Embryonic facial prominence (tissue), 1 donor: ENCODE measurements at regions not wholly inside any gene's neighbourhood (a gene's known extent, or its start where the extent isn't known, plus 50 kb on each side); places are given as distances from the start of the nearest gene placed in this dataset.
"Not testable (repeated sequence)": the region's sequence is repeated elsewhere in the genome, so short reads cannot be mapped to it uniquely, and the experiment has no call there.

ENCODE experiments used
- DNase-seq: peaks from one replicate; pipeline ENCODE4 v3.0.0-alpha.2; 2016; ENCODE audit errors: extremely low spot score

DNA sequence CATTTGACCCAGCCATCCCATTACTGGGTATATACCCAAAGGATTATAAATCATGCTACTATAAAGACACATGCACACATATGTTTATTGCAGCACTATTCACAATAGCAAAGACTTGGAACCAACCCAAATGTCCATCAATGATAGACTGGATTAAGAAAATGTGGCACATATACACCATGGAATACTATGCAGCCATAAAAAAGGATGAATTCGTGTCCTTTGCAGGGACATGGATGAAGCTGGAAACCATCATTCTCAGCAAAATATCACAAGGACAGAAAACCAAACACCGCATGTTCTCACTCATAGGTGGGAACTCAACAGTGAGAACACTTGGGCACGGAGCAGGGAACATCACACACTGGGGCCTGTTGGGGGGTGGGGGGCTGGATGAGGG, 290.0 kb upstream of the HNRNPA3 start:
- not testable (repeated sequence) for DNase-seq

DNA sequence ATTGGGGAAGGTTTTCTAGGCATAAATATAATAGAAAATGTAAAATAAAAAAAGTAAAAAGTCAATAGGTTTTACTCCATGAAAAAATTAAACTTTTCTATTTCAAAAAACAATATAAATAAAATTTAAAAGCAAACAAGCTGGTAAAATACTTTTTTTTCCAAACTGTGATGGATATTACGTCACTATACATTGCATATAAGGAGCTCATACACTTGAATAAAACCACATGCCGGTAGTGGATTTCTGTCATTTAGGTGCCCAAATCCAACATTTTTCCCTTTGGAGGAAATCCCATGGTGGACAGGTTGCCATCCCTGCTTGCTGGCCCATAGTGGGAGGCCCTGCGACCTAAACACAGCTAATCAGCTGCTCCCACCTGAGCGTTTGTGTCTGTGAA, 289.4 kb upstream of the HNRNPA3 start:
- no peak for DNase-seq

DNA sequence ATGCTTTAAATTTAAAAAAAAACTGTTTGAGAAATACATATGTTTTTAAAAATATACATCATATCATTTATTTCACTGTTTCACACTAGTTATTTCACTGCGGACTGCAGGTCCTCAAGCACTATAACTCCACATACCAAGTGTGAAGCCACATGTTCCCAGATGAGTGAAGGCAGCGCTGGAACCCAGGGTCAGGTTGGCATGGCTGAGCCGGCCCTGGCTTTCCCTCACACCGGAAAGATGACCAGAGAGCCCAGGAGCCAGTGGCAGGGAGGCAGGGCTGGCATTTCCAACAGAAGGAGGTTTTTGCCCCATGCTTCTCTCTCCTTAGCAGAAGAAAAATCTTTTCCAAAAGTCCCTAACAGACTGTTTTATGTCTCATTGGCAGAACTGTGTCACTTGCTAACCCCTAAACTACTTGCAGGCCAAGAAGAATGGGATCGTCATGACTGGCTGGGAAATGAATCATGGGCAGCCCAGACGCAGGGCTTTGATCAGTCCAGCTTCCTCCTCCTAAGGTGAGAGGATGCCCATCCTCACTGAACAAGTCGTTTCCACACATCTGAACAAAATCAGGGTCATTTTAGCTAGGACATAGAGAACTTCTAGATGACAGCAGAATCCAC, 287.6 kb upstream of the HNRNPA3 start:
- DNase-seq = no peak

DNA sequence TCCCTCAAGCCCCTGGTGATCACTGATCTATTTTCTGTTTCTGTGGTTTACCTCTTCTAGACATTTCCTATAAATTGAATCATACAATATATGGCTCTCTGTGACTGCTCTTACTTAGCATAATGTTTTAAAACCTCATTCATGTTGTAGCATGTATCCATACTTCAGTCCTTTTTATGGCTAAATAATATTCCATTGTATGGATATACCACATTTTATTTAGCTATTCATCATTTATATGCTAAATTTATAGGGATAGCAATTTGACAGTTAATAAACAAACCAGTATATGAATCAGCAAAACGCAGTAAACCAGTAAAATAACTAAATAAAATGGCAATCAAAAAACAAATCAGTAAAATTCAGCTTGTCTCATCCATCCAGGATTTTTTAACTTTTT, 286.1 kb upstream of the HNRNPA3 start:
- DNase-seq = no peak

DNA sequence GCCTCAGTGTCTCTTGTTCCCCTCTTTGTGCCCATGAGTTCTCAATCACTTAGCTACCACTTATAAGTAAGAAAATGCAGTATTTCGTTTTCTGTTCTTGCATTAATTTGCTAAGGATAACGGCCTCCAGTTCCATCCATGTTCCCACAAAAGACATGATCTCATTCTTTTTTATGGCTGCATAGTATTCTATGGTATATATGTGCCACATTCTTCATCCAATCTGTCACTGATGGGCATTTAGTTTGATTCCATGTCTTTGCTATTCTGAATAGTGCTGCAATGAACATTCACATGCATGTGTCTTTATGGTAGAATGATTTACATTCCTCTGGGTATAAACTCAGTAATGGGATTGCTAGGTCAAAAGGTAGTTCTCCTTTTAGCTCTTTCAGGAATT, 283.2 kb upstream of the HNRNPA3 start:
- not testable (repeated sequence) for DNase-seq

DNA sequence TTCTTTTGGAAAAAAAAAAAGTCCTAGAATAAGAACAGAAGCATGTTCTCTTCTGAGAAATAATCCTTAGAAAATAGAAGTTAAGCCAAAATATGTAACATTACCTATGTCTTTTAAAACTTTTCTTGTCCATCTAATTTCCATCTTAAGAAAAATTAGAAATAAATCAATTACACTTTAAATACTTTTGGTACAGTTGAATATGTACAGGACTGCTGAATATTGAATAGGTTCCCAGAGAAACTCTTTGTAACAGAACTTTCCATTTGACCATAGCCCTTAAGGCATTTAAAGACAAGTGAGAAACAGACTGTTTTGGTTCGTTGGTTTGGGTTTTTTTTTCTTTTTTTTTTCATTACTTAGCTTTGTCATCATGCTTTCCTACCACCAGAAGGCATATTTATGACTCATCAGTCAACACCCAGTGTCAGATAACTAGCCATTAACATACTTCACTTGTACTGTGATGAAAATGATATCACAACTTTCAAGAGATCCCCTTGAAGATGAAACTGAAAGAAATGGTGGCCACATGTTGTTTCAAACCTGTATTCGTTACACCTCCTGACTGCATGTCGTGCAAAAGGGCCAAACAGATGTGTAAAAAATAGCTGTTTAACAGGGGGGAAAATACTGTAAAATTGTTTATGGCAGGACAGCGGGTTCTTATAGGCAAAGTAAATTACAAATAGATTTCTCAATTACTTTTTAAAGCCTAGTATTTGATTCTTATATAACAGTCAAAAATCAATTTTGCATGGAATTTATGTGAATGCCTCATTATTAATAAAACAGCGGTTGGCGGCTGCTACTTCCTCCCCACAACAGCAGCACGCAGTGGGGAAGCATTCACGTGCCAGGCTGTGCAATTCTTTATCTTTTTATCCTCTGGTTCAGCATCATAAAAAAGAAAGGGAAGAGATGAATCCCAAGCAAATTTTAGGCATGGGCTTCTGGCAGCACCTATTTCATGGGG, 280.7 kb upstream of the HNRNPA3 start:
- no peak for DNase-seq

DNA sequence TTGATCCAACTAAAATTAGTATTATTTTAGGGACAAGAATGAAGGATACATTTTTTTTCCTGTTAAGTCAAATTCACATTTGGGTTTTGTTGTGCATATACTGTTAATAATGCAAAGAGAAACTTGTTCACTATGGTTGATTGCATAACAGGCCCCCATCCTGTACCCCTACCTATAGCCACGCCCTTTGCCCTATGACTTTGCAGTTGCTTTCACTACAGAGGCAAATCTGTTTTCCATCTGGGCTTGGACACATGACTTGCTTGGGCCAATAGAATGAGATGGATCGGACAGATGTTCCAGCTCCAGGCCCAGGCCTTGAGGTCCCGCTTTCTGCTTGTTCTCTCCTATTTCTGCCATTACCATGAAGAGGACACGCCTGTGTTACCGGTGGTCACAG, 278.5 kb upstream of the HNRNPA3 start:
- no peak for DNase-seq

DNA sequence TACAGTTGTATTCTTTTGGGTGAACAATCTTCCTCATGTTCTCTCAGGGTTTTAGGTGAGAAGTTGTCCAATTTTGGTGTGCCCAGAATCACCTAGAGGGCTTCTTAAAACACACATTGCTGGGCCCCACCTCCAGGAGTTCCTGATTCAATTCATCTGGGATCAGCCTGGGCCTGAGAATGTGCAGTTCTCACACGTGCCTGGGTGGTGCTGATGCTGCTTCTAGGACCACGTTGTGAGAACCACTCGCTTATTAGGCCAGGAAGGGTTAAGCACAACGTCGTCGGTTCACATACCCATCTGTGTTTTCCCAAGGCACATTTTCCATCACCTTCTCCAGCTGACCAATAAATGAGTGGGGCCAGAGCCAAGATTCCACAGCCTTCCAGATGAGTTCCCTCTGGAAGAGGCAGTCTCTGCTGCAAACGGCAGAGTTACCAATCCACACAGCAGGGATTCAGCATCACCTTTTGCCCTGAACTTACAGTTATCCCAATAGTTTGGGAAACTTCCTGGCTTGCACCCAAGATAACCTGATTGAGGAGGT, 277.7 kb upstream of the HNRNPA3 start:
- no peak for DNase-seq

DNA sequence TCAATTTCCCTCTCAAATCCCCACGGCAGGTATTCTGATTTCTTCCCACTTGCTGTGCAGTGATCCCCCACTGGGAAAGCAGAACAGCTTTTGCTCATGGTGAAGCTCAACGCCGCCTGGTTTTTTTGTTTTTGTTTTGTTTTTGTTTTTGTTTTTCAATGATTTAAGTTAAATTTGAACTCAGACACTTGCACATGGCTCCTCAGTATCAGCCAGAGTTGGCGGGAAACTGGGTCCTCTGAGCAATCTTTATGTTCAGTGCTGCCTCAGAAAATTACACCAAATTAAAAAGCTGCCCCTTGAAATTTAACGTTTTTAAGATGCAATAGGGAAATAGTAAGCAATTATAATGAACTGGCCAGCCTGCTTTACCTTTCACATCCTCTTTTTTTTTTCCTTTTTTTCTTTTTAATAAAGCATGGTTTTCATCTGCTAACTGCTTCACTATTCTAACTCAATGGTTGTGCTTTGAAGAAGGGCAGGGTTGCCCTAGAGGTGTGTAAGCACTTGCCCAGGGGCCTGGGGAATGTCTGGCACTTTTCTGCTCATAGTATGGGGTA, 277.0 kb upstream of the HNRNPA3 start:
- DNase-seq = no peak

DNA sequence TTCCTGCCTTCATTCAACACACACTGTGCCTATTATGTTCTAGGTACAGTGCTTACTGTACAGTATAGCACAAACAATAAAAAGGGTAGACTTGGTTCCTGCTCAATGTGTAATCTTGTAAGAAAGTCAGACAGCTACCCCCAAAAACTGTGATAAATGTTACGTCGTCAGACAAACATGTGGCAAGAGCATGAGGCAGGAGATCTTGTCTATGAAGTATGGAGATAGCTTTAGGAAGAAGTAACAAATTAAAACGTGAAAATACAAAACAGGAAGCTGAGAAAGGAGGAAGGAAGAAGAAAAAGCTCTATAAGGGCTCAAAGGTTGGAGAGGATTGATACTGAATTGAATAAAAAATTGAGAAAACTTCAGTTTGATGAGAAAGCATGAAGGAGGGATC, 276.2 kb upstream of the HNRNPA3 start:
- no peak for DNase-seq

DNA sequence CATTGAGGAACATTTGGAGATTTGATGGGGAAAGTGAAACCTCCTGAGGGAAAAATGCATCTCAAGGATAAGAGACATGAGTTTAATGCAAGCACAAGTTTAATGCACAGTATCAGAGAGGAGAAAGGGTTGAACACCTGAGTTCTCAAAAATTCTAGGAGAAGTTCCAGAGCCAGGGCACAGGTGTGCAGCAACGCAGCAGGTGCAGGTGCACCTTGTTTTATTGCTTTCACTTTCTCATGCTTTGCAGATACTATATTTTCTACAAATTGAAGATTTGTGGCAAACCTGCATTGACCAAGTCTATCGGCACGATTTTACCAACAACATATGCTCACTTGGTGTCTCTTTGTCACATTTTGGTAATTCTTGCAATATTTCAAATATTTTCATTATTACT, 267.6 kb upstream of the HNRNPA3 start:
- no peak for DNase-seq

DNA sequence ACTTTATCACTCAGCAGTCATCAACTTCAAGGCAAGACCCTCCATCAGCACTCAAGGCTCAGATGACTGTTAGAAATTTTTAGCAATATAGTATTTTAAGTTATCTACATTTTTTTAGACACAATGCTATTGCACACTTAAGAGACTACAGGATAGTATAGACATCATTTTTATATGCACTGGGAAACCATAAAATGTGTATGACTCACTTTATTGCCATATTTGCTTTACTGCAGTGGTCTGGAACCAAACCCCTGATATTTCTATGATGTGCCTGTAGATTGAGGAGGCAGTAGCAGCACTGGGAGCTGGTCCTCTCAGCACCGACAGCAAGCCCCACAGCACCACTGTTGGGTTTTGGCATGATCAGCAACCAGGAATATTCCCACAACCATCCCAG, 264.8 kb upstream of the HNRNPA3 start:
- no peak for DNase-seq

DNA sequence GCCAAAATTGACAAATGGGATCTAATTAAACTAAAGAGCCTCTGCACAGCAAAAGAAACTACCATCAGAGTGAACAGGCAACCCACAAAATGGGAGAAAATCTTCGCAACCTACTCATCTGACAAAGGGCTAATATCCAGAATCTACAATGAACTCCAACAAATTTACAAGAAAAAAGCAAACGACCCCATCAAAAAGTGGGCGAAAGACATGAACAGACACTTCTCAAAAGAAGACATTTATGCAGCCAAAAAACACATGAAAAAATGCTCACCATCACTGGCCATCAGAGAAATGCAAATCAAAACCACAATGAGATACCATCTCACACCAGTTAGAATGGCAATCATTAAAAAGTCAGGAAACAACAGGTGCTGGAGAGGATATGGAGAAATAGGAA, 261.4 kb upstream of the HNRNPA3 start:
- not testable (repeated sequence) for DNase-seq

DNA sequence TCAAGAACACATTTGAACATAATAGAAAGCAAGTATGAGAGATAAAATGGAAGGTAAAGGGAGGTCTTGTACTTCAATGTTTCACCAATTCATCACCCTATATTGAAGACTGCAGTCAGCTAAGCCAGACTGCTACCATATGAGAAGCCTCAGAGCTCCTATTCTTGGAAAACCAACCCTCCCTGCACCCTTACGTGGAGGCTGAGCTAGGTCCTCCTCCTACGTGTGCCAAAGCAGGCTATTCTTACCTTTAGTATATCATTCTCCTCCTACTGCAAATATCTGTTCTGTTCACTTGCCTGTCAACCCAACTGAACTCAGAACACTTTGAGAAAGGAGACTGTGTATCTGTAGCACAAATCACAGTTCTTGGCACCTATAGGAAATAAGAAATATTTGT, 255.8 kb upstream of the HNRNPA3 start:
- DNase-seq = no peak

DNA sequence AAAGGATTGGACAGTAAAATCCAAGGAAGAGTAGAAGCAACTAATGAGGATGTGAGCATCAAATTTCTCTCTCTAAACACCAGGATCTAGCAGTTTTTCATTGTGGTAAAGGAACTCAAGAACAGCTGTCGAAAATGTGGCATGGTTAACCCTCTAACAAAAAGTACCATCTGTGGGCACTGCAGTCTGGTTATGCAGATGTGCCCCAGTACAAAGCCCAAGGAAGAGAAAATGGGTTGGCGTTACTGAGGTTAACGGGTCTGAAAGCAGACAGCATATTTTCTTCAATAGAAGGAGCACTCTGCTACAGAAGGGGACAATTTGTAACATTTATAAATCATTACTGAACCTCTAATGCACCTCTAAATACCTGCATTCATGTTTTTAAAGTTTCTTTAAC, 253.0 kb upstream of the HNRNPA3 start:
- DNase-seq = no peak

DNA sequence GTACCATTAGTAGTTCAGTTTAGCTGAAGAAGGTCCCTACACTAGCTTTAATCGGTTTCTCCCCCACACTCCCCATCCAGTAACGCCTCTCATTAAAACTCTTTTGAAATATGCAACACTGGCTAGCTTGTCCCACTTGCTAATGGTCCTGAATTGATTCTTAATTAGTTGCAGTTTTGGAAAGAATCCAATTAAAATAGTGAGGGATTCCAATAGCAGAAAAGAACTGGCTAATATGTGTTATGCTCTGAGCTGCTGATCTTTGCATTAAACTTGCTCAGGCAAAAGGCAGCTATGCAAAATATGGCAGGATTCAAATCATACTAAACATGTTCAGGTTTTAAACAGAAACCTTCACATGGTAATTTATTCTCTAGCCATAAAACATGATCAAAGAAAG, 252.5 kb upstream of the HNRNPA3 start:
- no peak for DNase-seq

DNA sequence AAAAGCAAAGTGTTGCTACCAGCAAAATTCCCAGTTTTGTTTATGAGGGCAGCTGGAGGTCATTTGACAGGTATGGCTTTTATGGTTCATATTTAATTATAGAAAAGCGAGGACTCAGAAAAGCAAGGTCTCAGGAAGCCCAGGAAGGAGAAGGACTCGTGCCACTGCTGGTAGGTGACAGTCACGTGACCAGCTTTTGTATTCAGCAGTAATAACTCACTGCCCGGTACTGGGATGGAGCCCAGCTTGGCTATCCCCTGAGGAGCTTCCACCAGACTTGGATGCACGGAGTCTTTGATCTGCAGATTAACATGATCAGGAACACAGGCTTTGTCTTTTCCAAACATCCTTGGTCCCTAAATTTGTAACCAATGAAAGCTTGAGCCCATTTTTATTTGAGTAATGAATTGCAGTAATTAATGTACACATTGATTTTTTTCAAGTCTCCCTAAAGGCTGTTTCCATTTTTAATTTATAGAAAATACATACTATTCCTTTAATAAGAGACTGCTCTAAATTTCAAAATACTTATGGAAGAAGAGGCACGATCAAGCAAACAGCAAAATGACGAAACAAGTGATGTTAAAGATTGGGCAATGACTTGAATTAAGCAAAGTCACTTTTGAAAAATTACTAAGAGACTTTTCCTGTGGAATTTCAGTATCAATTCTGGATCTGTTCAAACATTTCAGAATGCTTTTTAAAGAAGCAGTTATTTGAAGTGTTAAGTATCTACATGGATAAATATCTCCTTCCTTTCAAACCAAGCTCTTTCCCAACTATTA, 251.7 kb upstream of the HNRNPA3 start:
- no peak for DNase-seq

DNA sequence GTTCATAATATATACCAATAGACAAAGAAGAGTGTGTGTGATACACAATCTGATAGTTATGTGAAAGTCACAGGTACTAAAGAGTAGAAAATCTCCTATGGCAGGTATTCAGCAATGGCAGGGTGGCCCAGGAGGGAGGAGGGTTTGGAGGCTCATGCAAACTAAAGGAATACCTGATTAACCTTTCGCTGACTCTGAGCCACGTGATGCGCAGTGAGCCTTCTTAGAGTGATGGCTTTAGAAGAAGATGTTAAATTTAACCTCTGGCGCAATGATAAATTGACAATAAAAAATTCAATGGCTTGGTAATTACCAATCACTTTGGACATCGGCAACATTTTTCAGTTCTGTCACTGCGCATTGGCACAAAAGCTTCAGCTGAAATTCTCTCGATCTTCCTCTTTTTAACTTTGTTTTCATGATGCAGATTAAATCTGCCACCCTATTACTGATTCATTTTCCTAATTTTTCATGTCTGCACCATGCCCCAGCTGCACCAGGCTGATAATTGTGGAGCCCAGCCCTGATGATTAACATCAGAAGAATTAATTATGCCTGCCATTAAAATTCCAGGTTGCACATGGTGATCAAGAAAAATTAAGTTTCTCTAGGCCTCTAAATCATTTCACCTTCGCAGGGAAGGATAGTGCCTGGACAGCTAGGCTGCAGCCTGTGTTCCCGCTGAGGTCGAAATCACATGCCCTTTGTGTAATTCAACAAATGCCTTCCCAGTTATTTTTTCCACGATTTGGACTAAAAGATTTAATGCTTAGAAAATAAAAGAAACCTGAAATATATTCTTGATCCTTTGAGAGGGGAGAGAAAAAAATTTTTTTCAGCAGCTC, 250.6 kb upstream of the HNRNPA3 start:
- DNase-seq = no peak

DNA sequence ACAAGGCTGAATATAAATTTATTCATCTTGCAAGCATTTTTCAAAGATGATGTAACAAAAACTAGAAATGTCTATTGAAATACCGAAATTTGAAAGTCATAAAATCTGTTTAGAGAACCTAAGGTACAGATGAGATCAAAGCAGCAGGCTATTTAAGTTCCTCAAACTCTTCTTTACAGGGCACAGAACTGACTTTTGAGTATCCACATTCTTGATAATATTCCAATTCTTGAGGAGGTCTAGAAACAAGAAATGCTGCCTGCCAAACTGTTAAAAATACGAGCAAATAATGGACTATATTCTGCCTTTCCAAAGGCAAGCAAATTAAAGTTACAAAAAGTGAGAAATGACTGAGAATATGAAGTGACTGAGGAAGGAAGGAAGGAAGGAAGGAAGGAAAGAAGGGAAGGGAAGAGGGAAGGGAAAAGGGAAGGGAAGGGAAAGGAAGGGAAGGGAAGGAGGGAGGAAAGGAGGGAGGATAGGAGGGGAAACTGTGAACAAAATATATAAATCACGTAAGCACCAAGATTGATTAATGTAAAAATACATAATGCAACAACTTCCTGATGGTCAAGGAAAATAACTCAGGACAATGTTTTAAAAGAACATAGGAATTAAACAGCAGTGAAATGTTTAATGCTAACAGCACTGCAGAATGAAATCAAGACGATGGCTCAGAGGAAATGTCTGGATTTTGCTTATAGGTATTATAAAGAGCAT, 248.9 kb upstream of the HNRNPA3 start:
- no peak for DNase-seq

DNA sequence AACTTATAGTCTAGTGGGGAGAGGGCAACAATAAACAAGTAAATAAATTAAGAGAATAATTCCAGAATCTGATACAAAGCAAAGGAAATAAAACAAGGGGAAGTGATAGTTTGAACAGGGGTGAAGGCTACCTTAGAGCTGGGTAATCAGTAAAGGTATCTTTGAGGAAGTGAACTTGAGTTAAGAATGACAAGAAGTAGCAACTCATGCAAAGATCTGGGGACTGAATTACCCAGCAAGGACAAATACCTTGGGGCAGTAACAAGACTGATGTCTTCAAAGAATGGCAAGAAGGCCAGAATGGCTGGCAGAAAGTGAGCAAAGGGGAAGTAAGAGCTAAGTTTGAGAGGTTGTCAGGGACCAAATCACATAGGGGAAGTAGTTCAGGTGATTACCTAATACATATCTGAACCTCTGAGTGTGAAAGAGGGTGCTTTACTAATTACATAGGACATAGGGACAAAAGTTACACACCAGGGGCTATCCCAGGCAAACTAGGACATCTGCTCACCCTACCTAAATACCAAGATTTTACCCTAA, 244.6 kb upstream of the HNRNPA3 start:
- no peak for DNase-seq
